CD4-positive, alpha-beta T cell treated with Interleukin-15 for 4 hours (primary cell): ENCODE measurements at regions not wholly inside any gene's neighbourhood (a gene's known extent, or its start where the extent isn't known, plus 50 kb on each side); places are given as distances from the start of the nearest gene placed in this dataset.
"Not testable (repeated sequence)": the region's sequence is repeated elsewhere in the genome, so short reads cannot be mapped to it uniquely, and the experiment has no call there.

ENCODE experiments used
- DNase-seq: peaks from one replicate; pipeline ENCODE4 v3.0.0-alpha.2; 2020; ENCODE audit warnings: low spot score

- no peak for DNase-seq
These were observed 363.2 kb downstream of the GALC start for GRCh38 chr14:87629788-87630187.

GRCh38 chr14:87628780-87629179, 364.2 kb downstream of the GALC start:
- no peak for DNase-seq

- no peak for DNase-seq
These were observed 364.9 kb downstream of the GALC start for GRCh38 chr14:87628129-87628528.

GRCh38 chr14:87626266-87626665, 366.7 kb downstream of the GALC start:
- no peak for DNase-seq

- DNase-seq: no peak
These were observed 369.4 kb downstream of the GALC start for GRCh38 chr14:87623616-87624015.

GRCh38 chr14:87617079-87617478, 375.9 kb downstream of the GALC start:
- no peak for DNase-seq

GRCh38 chr14:87615822-87616679, 376.9 kb downstream of the GALC start:
- peak; percentile 7 for DNase-seq

GRCh38 chr14:87615047-87615446, 377.9 kb downstream of the GALC start:
- DNase-seq: no peak

- no peak for DNase-seq
These were observed 379.1 kb downstream of the GALC start for GRCh38 chr14:87613881-87614280.

GRCh38 chr14:87607056-87607455, 385.9 kb downstream of the GALC start:
- not testable (repeated sequence) for DNase-seq

- DNase-seq: no peak
These were observed 391.9 kb downstream of the GALC start for GRCh38 chr14:87601036-87601435.

GRCh38 chr14:87600240-87600639, 392.7 kb downstream of the GALC start:
- DNase-seq: no peak

- no peak for DNase-seq
These were observed 411.7 kb downstream of the GALC start for GRCh38 chr14:87581298-87581697.

GRCh38 chr14:87579036-87579435, 413.9 kb downstream of the GALC start:
- no peak for DNase-seq

- DNase-seq: no peak
These were observed 417.6 kb downstream of the GALC start for GRCh38 chr14:87575378-87575777.

- no peak for DNase-seq
These were observed 419.4 kb downstream of the GALC start for GRCh38 chr14:87573591-87573990.

GRCh38 chr14:87567618-87568295, 425.2 kb downstream of the GALC start:
- DNase-seq: no peak

- no peak for DNase-seq
These were observed 426.0 kb downstream of the GALC start for GRCh38 chr14:87566991-87567390.

GRCh38 chr14:87547536-87547935, 445.4 kb downstream of the GALC start:
- DNase-seq: no peak

- DNase-seq: no peak
These were observed 450.7 kb downstream of the GALC start for GRCh38 chr14:87542288-87542687.

GRCh38 chr14:87540339-87540738, 452.6 kb downstream of the GALC start:
- no peak for DNase-seq

- no peak for DNase-seq
These were observed 463.9 kb downstream of the GALC start for GRCh38 chr14:87529081-87529480.

GRCh38 chr14:87526731-87527130, 466.3 kb downstream of the GALC start:
- DNase-seq: no peak

GRCh38 chr14:87524011-87524410, 469.0 kb downstream of the GALC start:
- no peak for DNase-seq
